ENCODE measurements at regions not wholly inside any gene's neighbourhood (a gene's known extent, or its start where the extent isn't known, plus 50 kb on each side); places are given as distances from the start of the nearest gene placed in this dataset.

- TF ChIP-seq POLR2AphosphoS5 (IDR thresholded peaks at IDR 0.05) (no peak), POLR2A (IDR thresholded peaks at IDR 0.05) (no peak), CTCF (IDR thresholded peaks at IDR 0.05) (no peak)
- intact Hi-C loops (cut with DNase I; ENCODE audit: low total_unique reads): loop anchor here (2.0 kb wide), 1 partner anchor 54 kb away; no protein-coding TSS in a partner anchor
- no peak for DNase-seq (ENCODE audit: low spot score in 2 of 2)
Observed at GRCh38 chr10:131850383-131850870, 50.4 kb upstream of the PPP2R2D start.

More at GRCh38 chr10:131850383-131850870, 50.4 kb upstream of the PPP2R2D start:
- H3K27me3 ChIP-seq: peaks cover 0 to 18% of the 10 kb centered on the region in 2 donors
- H3K4me1 ChIP-seq: no peaks in the 10 kb centered on the region
- no peak overlapping the region for H3K27ac ChIP-seq
- no peak overlapping the region for H3K4me3 ChIP-seq
- H3K9me3 ChIP-seq: no peaks in the 10 kb centered on the region
- H3K36me3 ChIP-seq: no peaks in the 10 kb centered on the region
